ENCODE measurements at regions not wholly inside any gene's neighbourhood (a gene's known extent, or its start where the extent isn't known, plus 50 kb on each side); places are given as distances from the start of the nearest gene placed in this dataset.

GRCh38 chr6:133042550-133043120, 198.5 kb upstream of the EYA4 start:
- Histone ChIP-seq H3K9me3 (ENCODE audit: control insufficient read depth, low read length) (no peaks in the 10 kb centered on the region), H2AFZ (no peak overlapping the region), H3K4me3 (ENCODE audit: low read depth, low read length) (no peak overlapping the region), H3K4me1 (no peaks in the 10 kb centered on the region), H3K27ac (no peak overlapping the region), H3K79me2 (no peaks in the 10 kb centered on the region), H3K36me3 (ENCODE audit: control insufficient read depth, insufficient read depth, low read length) (no peaks in the 10 kb centered on the region), H3K27me3 (ENCODE audit: control insufficient read depth, insufficient read depth, low read length) (no peaks in the 10 kb centered on the region), H3K9ac (no peak overlapping the region), H3K4me2 (ENCODE audit: low read length) (no peak overlapping the region)
- no peak for TF ChIP-seq CTCF (IDR thresholded peaks at IDR 0.05)

GRCh38 chr6:133046576-133046975, 194.6 kb upstream of the EYA4 start:
- H3K27me3 ChIP-seq (ENCODE audit: control insufficient read depth, insufficient read depth, low read length), result no peaks in the 10 kb centered on the region
- H3K79me2 ChIP-seq, result no peaks in the 10 kb centered on the region
- no peak overlapping the region for H2AFZ ChIP-seq
- H3K4me3 ChIP-seq (ENCODE audit: low read depth, low read length), result no peak overlapping the region
- H3K4me1 ChIP-seq, result no peaks in the 10 kb centered on the region
- TF ChIP-seq CTCF (IDR thresholded peaks at IDR 0.05), result no peak
- H3K36me3 ChIP-seq (ENCODE audit: control insufficient read depth, insufficient read depth, low read length), result no peaks in the 10 kb centered on the region
- H3K9ac ChIP-seq, result no peak overlapping the region
- no peak overlapping the region for H3K27ac ChIP-seq
- H3K9me3 ChIP-seq (ENCODE audit: control insufficient read depth, low read length), result no peaks in the 10 kb centered on the region
- H3K4me2 ChIP-seq (ENCODE audit: low read length), result no peak overlapping the region

- no peak for TF ChIP-seq CTCF (IDR thresholded peaks at IDR 0.05)
- Histone ChIP-seq H3K36me3 (ENCODE audit: control insufficient read depth, insufficient read depth, low read length) (no peaks in the 10 kb centered on the region), H2AFZ (no peak overlapping the region), H3K9ac (no peak overlapping the region), H3K9me3 (ENCODE audit: control insufficient read depth, low read length) (no peaks in the 10 kb centered on the region), H3K27ac (no peak overlapping the region), H3K4me1 (no peaks in the 10 kb centered on the region), H3K4me2 (ENCODE audit: low read length) (no peak overlapping the region), H3K79me2 (no peaks in the 10 kb centered on the region), H3K27me3 (ENCODE audit: control insufficient read depth, insufficient read depth, low read length) (no peaks in the 10 kb centered on the region), H3K4me3 (ENCODE audit: low read depth, low read length) (no peak overlapping the region)
Observed at GRCh38 chr6:133047065-133047665, 194.0 kb upstream of the EYA4 start.

GRCh38 chr6:133047706-133048105, 193.5 kb upstream of the EYA4 start:
- no peaks in the 10 kb centered on the region for H3K9me3 ChIP-seq (ENCODE audit: control insufficient read depth, low read length)
- no peak overlapping the region for H3K9ac ChIP-seq
- no peaks in the 10 kb centered on the region for H3K4me1 ChIP-seq
- no peak overlapping the region for H3K4me2 ChIP-seq (ENCODE audit: low read length)
- no peak for TF ChIP-seq CTCF (IDR thresholded peaks at IDR 0.05)
- H3K27me3 ChIP-seq (ENCODE audit: control insufficient read depth, insufficient read depth, low read length), result no peaks in the 10 kb centered on the region
- no peak overlapping the region for H2AFZ ChIP-seq
- H3K79me2 ChIP-seq, result no peaks in the 10 kb centered on the region
- no peaks in the 10 kb centered on the region for H3K36me3 ChIP-seq (ENCODE audit: control insufficient read depth, insufficient read depth, low read length)
- no peak overlapping the region for H3K27ac ChIP-seq
- H3K4me3 ChIP-seq (ENCODE audit: low read depth, low read length), result no peak overlapping the region

DNA sequence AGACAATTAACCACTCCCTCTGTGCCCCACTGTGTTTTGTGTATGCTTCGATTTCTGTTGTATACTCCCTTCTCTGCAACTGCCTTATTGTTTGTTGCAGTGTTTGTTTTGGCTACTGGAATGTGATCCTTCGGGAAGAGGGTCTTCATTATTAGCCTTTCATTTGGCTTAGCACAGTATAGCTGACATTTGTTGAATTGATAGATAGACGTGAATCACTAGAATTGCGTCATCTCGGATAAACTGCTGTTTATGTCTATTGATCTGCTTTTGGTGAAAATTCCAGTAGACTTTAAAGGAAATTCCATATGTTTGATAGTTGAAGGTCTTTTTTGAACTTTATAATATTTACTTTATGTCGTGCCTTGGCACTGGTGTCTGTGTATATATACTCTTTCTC, 189.9 kb upstream of the EYA4 start:
- TF ChIP-seq CTCF (IDR thresholded peaks at IDR 0.05), result no peak
- H3K27me3 ChIP-seq (ENCODE audit: control insufficient read depth, insufficient read depth, low read length), result no peaks in the 10 kb centered on the region
- H3K79me2 ChIP-seq, result no peaks in the 10 kb centered on the region
- H3K4me2 ChIP-seq (ENCODE audit: low read length), result no peak overlapping the region
- no peak overlapping the region for H3K4me3 ChIP-seq (ENCODE audit: low read depth, low read length)
- H3K9me3 ChIP-seq (ENCODE audit: control insufficient read depth, low read length), result no peaks in the 10 kb centered on the region
- H3K4me1 ChIP-seq, result no peaks in the 10 kb centered on the region
- no peaks in the 10 kb centered on the region for H3K36me3 ChIP-seq (ENCODE audit: control insufficient read depth, insufficient read depth, low read length)
- H3K9ac ChIP-seq, result no peak overlapping the region
- no peak overlapping the region for H3K27ac ChIP-seq
- no peak overlapping the region for H2AFZ ChIP-seq

Measured in parathyroid adenoma (tissue), 2 donors.